Stimulated activated CD4-positive, alpha-beta T cell treated with anti-CD3 and anti-CD28 coated beads, Interleukin-15, amount 100 ng/mL, for 48 hours (primary cell): ENCODE measurements at regions not wholly inside any gene's neighbourhood (a gene's known extent, or its start where the extent isn't known, plus 50 kb on each side); places are given as distances from the start of the nearest gene placed in this dataset.
"Not testable (repeated sequence)": the region's sequence is repeated elsewhere in the genome, so short reads cannot be mapped to it uniquely, and the experiment has no call there.

Source experiments
- DNase-seq, 2 donors: peaks; one replicate each; pipeline ENCODE4 v3.0.0-alpha.2; 2020; ENCODE audit warnings: low read depth in 2 of 2

DNA sequence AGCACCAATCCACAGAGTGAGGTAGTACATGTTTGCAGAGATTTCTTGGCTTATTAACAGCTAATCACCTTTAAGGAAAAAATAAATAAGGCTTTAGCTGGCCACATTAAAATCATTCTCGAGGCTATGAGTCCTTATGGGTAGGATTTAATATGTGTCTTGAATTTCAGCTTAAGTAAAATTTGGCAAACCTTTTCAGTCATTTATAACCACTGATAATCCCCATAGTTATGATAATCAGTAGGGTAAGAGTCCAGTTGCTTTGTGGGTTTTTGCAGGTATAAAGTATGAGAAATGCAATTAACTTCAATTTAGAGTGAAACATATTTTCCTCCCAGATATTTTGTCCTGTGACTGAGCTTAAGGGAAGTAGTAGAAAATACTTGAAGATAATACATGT is 1458.9 kb upstream of the FLRT2 start:
- no peak for DNase-seq

DNA sequence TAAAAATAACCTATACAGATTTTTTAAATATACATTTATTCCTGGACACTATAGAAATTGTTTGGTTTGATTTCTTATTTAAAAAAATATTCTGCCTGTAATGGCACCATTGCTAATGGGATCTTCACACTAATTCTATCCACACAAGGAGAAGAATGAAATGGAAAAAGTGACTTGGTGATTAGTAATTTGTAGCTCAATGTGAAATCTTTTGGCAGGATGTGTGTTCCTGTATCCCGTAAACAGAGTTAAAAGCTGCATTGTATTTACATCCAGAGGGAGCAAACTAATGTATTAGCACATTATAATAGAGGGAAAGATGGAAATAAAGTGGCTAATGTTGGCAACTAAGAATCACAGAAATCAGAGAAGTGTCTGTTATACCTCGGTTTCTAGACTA is 1455.3 kb upstream of the FLRT2 start:
- no peak for DNase-seq

GRCh38 chr14:84080944-84081343 is 1449.0 kb upstream of the FLRT2 start:
- no peak for DNase-seq

GRCh38 chr14:84084056-84084630 is 1445.8 kb upstream of the FLRT2 start:
- DNase-seq, result no peak

DNA sequence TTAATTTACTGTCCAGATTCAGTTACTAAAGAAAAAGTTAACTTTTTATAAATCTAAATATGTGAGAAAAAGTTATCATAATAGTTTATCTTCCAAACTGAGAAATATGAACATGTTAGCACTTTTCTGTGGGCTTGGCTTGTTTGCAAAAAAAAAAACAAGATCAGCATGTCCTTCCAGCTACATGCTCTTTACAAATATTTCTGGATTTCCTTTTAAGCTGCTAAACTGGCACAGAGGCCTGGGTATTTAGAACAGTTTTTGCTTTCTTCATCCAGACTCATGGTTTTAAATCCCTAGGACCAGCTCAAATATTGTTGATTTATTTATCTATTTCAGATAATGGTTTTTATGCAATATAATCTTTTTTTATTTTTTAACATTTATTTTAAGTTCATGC is 1444.5 kb upstream of the FLRT2 start:
- no peak for DNase-seq

GRCh38 chr14:84086714-84087113 is 1443.2 kb upstream of the FLRT2 start:
- no peak for DNase-seq

- no peak for DNase-seq
Observed at GRCh38 chr14:84087986-84088531, 1441.9 kb upstream of the FLRT2 start.

GRCh38 chr14:84090837-84091236 is 1439.1 kb upstream of the FLRT2 start:
- DNase-seq, result no peak

DNA sequence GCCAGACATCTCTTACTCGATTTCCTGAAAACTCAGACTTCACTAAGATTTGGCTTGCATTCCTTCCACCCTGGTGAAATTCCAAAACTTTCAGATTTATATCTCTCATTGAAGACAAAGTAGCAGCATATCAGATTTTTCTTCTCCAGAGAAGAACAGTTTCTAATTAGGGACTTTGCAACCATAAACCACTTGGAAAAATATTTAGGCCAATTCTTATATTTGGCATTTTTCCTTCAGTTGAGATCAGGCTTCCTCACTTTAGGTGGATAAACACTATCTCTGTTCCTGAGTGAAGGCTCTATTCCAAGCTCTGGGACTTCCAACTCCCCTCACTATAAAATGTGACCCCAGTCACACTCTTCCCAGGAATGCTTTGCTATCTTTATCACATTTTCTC is 1434.3 kb upstream of the FLRT2 start:
- DNase-seq, result no peak

GRCh38 chr14:84098261-84098660 is 1431.7 kb upstream of the FLRT2 start:
- no peak for DNase-seq

- not testable (repeated sequence) for DNase-seq
Observed at GRCh38 chr14:84099560-84099959, 1430.4 kb upstream of the FLRT2 start.

- DNase-seq, result no peak
Observed at GRCh38 chr14:84107835-84108343, 1422.1 kb upstream of the FLRT2 start.

DNA sequence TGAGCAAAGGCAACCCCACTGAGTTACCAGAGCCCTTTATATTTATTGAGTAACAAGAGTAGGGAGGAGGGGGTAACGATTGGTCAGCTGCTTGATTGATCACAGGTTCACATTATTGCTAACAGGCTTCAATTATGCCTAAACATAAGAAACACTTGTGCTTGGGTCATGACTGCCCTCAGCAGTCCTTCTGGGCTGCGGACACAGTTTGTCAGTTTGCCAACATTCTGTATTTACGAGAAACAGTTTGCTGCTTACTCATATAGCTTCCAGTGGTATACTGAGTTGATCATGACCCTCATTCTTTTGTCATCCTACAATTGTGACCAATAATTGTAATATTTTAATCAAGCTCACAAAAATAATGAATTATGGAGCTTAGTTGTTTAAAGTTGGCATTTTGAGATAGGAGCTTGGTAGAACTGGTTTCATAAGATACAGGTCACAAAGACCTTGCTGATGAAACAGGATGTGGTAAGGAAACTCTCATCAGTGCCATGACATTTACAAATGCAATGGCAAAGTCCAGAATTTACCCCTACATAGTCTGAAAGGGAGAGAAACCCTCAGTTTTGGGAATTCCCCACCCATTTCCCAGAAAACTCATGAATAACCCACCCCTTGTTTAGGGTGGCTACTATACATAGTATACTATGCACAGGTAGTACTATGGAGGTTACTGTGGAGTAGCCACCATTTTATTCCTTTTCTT is 1421.0 kb upstream of the FLRT2 start:
- no peak for DNase-seq

DNA sequence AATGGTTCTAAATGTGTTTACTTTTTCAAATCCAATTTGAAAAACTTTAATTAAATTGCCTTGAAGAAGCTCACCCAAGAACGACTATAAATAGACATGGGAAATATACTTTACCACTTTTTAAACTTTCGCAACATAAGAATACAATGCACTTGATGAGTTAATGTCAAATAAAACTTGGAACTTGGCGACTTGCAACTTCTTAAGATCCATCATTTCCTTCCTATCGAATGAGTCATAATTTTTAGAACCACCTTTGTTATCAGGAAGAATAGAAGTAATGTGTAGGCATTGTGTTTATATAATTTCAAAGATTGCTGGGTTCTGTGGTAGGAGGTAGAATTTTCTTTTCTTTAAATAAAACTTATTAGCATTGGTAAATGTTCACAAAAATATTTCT is 1417.4 kb upstream of the FLRT2 start:
- DNase-seq, result no peak

GRCh38 chr14:84125676-84126075 is 1404.3 kb upstream of the FLRT2 start:
- DNase-seq, result no peak

DNA sequence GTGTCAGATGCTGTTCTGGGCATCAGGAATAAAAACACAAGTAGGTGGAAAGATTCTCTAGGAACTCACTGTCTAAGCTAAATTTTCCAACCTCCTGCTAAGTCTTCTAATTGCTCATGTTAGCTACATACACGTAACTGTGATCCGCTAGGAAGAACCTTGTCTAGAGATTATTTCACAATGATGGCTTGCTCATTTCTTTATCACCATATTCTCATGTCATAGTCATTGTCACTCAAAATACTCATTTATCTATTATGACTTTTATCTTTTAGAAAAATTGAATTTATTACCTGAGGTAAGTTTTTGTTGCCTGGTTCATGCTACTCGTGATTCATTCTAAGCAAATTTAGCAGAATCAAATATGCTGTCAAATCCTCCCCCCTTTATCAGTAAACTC is 1402.4 kb upstream of the FLRT2 start:
- no peak for DNase-seq

DNA sequence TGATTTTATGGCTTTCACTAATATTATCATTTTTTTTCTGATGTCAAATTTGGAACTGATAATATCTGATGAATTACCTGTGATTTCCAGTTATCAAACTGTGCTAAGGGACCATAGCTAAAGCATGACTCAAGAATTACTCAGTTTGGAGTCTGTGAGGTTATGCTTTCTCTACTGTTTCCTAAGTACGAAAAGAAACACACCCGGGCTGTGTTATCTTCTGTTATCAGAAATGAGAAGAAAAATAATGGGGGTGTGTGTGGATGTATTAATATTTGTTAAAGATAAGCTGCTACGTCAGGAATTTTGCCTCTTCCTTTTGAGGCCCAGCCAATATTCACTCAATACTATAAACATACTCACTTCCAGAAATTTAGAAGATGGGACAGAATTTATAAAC is 1401.9 kb upstream of the FLRT2 start:
- no peak for DNase-seq

- no peak for DNase-seq
Observed at GRCh38 chr14:84129007-84129406, 1400.9 kb upstream of the FLRT2 start.

- no peak for DNase-seq
Observed at GRCh38 chr14:84129941-84130340, 1400.0 kb upstream of the FLRT2 start.

DNA sequence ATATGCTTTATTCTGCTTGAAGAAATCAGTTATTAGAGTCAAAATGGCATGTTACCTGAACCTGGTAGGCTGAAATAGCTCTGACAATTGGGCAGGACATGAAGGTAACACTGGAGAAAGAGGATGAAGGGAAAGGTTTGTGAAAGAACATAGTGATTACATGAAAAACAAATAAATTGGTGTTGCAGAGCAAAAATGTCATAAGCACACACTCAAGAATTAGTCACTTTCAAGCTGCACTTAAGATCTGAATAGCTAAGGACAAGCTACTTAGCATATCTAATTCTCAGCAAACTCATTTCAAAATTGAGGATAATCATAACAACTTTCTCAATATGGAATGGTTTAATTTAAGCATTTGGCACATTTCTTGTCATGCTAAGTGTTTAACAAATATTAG is 1398.0 kb upstream of the FLRT2 start:
- DNase-seq, result no peak

DNA sequence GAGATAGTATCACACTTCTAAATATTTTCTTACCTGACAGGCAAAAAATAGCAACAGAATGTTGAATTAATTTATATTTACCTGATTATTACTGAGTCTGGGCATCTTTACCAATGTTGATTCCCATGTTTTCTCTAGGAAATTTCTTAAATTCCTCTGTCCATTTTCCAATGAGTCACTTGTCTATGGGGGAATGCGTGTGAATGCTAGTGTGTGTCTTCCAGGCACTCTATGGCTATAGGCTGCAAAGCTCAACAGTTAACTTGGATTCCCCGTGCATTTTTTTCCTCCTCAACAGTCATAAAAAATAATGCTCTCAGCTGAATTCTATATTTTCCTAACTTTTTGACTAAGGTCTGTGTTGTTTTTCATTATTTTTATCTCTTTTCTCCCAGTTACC is 1385.8 kb upstream of the FLRT2 start:
- DNase-seq, result no peak

- no peak for DNase-seq
Observed at GRCh38 chr14:84152452-84152851, 1377.5 kb upstream of the FLRT2 start.

DNA sequence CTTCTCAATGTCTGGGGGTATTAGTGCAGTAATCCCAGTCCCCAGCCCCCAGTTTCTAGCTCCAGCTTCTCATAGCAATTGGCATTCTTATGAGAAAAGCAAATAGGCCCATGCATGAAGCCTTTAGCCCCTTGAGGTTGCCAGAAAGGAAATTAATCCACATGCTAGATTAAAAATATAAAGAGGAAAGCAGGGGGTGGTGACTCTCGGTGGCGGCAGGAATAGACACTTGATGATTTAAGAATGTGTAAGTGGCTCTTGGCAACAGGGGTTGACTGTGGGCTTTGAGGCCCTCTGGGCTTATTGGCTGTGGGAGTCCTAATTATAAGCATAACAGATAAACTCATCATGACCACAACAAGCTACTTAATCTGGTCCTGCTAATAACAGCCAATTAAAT is 1367.3 kb upstream of the FLRT2 start:
- no peak for DNase-seq
